Left ventricle myocardium inferior (tissue), 1 donor: ENCODE measurements at regions not wholly inside any gene's neighbourhood (a gene's known extent, or its start where the extent isn't known, plus 50 kb on each side); places are given as distances from the start of the nearest gene placed in this dataset.

Source experiments
- DNase-seq: peaks from one replicate; pipeline ENCODE4 v3.0.0-alpha.2; 2020
- H3K27ac ChIP-seq: fragments of 200-600 bp; replicated peaks from 2 replicates; pipeline ENCODE4 v1.8.0; 2021
- H3K27me3 ChIP-seq: fragments of 200-600 bp; 2 replicates; pipeline ENCODE4 v1.8.0; 2021; ENCODE audit warnings: low read depth
- H3K36me3 ChIP-seq: fragments of 200-600 bp; 2 replicates; pipeline ENCODE4 v1.8.0; 2021
- H3K4me1 ChIP-seq: fragments of 200-600 bp; 2 replicates; pipeline ENCODE4 v1.8.0; 2021
- H3K4me3 ChIP-seq: fragments of 200-600 bp; 2 replicates; pipeline ENCODE4 v1.8.0; 2021; ENCODE audit warnings: mild to moderate bottlenecking, moderate library complexity
- H3K9me3 ChIP-seq: fragments of 200-600 bp; replicated peaks from 2 replicates; pipeline ENCODE4 v1.8.0; 2021
- CTCF ChIP-seq: fragments of 200-600 bp; IDR thresholded peaks from 2 replicates; pipeline ENCODE4 v1.8.0; 2021; ENCODE audit warnings: antibody characterized with exemption, mild to moderate bottlenecking, borderline replicate concordance
- intact Hi-C: fragments of 100-400 bp; cut with micrococcal nuclease; formaldehyde crosslinking; loops from one replicate; pipeline ENCODE4 v1.11.0; 2022
- donor health status: DM: no; HTN: yes; CAD: no; lungs with severe emphysema.

GRCh38 chr2:71821856-71822255 lies 325.8 kb downstream of the CYP26B1 start:
- TF ChIP-seq CTCF, result no peak
- intact Hi-C loops, result no loop called here

GRCh38 chr2:71816815-71817214 lies 330.8 kb downstream of the CYP26B1 start:
- H3K4me3 ChIP-seq, result no peak overlapping the region
- TF ChIP-seq CTCF, result no peak
- no peaks in the 10 kb centered on the region for H3K36me3 ChIP-seq
- no peaks in the 10 kb centered on the region for H3K27me3 ChIP-seq
- H3K9me3 ChIP-seq, result no peaks in the 10 kb centered on the region
- DNase-seq, result peak; percentile 46
- no peaks in the 10 kb centered on the region for H3K4me1 ChIP-seq
- H3K27ac ChIP-seq, result no peak overlapping the region
- intact Hi-C loops, result no loop called here

More at GRCh38 chr2:71821856-71822255, 325.8 kb downstream of the CYP26B1 start:
- Histone ChIP-seq H3K4me3 (no peak overlapping the region), H3K36me3 (no peaks in the 10 kb centered on the region), H3K4me1 (peaks cover under 1% of the 10 kb centered on the region), H3K27ac (no peak overlapping the region), H3K27me3 (no peaks in the 10 kb centered on the region), H3K9me3 (peaks cover 9% of the 10 kb centered on the region)
- no peak for DNase-seq

GRCh38 chr2:71815701-71816474 lies 331.8 kb downstream of the CYP26B1 start:
- intact Hi-C loops, result no loop called here
- H3K4me3 ChIP-seq, result no peak overlapping the region
- TF ChIP-seq CTCF, result no peak
- no peak overlapping the region for H3K27ac ChIP-seq
- H3K36me3 ChIP-seq, result no peaks in the 10 kb centered on the region
- no peaks in the 10 kb centered on the region for H3K9me3 ChIP-seq
- H3K4me1 ChIP-seq, result no peaks in the 10 kb centered on the region
- no peaks in the 10 kb centered on the region for H3K27me3 ChIP-seq
- no peak for DNase-seq

- Histone ChIP-seq H3K9me3 (no peaks in the 10 kb centered on the region), H3K27me3 (no peaks in the 10 kb centered on the region), H3K4me1 (no peaks in the 10 kb centered on the region), H3K27ac (no peak overlapping the region), H3K36me3 (no peaks in the 10 kb centered on the region), H3K4me3 (no peak overlapping the region)
- no peak for TF ChIP-seq CTCF
- intact Hi-C loops, result no loop called here
- DNase-seq, result no peak
Observed at GRCh38 chr2:71814885-71815284, 332.8 kb downstream of the CYP26B1 start.

GRCh38 chr2:71813807-71814470 lies 333.7 kb downstream of the CYP26B1 start:
- intact Hi-C loops, result no loop called here
- TF ChIP-seq CTCF, result no peak
- no peak for DNase-seq

More at GRCh38 chr2:71813807-71814470, 333.7 kb downstream of the CYP26B1 start:
- Histone ChIP-seq H3K27ac (no peak overlapping the region), H3K36me3 (no peaks in the 10 kb centered on the region), H3K9me3 (no peaks in the 10 kb centered on the region), H3K4me1 (no peaks in the 10 kb centered on the region), H3K4me3 (no peak overlapping the region), H3K27me3 (no peaks in the 10 kb centered on the region)
